OCI-LY7 (cell line): ENCODE measurements at regions not wholly inside any gene's neighbourhood (a gene's known extent, or its start where the extent isn't known, plus 50 kb on each side); places are given as distances from the start of the nearest gene placed in this dataset.

Source experiments
- EZH2phosphoT487 ChIP-seq: fragments of 200-600 bp; sonication (generic); IDR thresholded peaks from 2 replicates; pipeline ENCODE4 v1.6.1; 2018; ENCODE audit warnings: low read depth, borderline replicate concordance, mild to moderate bottlenecking, mixed run types, antibody characterized with exemption, low read length, moderate library complexity, mixed read lengths
- TF ChIP-seq, protein P1 (sequence below): fragments of 200-600 bp; sonication (generic); conservative IDR thresholded peaks from 2 replicates; pipeline ENCODE4 v1.5.1; 2014; ENCODE audit warnings: mild to moderate bottlenecking, antibody characterized with exemption, low read length, moderate library complexity, mixed read lengths

DNA sequence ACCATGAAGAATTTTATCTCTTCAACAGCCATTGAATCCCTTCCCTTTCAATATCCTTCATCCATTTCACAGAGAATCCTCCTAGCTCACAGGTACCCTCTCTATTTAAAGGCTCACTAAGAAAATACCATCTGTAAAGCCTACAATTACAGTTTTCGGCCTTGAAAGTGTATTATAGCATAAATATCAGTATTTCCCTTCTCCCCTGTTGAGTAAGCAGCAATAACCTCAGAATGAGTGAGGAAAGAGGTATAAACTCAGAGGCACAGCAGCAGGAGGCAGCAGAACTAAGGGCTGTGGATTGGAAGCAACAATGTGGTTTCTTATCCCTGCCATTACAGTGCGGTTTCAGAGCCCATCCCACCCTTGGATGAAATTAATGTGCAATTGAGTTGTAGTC is 360.6 kb upstream of the ATP10A start:
- TF ChIP-seq, protein P1, sequence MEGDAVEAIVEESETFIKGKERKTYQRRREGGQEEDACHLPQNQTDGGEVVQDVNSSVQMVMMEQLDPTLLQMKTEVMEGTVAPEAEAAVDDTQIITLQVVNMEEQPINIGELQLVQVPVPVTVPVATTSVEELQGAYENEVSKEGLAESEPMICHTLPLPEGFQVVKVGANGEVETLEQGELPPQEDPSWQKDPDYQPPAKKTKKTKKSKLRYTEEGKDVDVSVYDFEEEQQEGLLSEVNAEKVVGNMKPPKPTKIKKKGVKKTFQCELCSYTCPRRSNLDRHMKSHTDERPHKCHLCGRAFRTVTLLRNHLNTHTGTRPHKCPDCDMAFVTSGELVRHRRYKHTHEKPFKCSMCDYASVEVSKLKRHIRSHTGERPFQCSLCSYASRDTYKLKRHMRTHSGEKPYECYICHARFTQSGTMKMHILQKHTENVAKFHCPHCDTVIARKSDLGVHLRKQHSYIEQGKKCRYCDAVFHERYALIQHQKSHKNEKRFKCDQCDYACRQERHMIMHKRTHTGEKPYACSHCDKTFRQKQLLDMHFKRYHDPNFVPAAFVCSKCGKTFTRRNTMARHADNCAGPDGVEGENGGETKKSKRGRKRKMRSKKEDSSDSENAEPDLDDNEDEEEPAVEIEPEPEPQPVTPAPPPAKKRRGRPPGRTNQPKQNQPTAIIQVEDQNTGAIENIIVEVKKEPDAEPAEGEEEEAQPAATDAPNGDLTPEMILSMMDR = no peak
- TF ChIP-seq EZH2phosphoT487 = no peak
